NCI-H1105 treated with DMSO at 0.1 percent for 48 hours (cell line): ENCODE measurements at regions not wholly inside any gene's neighbourhood (a gene's known extent, or its start where the extent isn't known, plus 50 kb on each side); places are given as distances from the start of the nearest gene placed in this dataset.

ENCODE experiments used
- DNase-seq: peaks from one replicate; lab custom pipeline; 2025; lab: John Stamatoyannopoulos, UW

DNA sequence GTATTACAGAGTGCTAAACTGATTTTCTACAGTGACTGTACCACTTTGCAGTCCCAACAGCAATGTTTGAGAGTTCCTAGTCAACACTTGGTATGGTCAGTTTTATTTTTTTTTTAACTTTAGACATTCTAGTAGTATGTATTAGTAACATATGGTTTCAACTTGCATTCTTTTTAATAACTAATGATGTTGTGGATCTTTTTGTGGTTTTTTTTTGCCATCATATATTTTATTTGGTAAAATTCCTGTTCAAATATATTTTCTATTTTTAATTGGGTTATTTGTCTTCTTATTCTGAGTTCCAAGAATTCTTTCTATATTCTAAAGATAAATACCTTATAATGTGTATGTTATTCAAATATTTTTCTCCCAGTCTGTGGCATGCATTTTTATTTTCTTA lies 189.4 kb upstream of the ECI2 start:
- no peak for DNase-seq

DNA sequence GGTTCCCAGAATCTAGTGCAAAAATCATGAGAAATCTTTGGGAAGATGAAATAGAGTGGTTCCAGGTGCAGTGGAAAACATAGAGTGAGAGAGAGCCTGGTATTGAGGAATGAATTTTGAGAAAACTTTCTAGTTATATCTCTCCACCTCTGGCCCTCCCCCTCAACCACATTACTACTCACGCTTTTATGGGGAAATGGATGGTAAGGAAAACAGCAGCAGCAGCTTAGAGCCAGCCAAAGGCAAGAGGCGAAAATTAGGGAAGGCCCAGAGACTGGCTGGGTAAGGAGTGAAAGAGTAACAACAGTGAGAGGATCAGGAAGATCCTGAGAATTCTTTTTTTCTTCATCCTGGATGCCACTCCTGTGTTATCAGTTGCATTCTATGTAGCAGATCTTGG lies 187.9 kb upstream of the ECI2 start:
- DNase-seq = no peak

DNA sequence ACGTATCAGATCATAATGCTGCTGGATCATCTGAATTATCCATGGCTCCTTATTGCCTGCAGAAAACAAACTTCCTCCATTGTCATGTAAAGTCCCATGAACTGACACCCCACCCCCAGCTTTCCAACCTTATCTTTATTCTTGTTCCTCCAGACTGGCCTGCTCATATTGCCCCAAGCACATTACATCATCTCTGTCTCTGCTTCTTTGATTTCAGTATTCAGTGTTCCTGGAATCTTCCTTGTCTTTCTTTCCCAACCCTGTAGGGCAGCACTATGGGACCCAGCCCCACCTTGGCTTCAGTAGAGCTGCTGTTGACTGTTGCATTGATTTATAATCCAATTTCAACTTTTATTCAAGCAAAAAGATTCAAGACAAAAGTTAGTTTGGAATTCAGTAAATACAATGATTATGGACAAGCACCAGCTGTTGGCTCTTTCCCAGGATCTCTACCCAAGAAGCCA lies 187.5 kb upstream of the ECI2 start:
- no peak for DNase-seq

DNA sequence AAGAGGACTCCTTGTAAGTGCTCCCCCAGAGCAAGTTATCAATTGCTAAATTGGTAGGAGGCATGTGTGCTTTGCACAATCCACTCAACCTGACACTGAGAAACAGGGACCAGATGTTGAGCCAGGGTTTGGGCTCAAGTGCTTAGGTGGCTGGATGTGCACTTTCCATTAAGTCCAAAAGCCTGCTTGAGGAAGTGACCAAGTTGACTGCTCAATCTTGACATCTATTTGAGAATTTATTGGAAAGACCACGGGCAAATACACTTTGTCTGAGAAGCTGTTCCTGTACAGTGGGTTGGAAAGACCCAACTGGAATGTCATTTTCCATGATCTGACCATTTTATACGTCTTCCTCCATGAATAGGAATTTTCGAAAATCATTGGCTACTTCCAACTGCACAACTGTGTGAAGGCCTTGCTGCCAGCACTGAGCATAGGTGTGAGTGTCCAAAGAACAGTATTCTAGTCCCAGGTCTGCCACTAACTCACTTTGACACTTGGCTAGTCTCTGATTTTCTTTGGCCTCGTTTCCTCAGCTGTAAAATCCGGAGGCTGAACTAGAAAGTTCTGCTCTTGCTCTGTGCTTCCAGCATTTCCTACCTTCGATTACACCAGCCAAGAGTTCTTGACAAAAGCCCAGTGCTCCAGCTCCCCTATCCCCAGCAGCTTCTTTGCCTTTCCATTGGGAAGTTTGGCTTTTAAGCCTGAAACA lies 186.9 kb upstream of the ECI2 start:
- DNase-seq = no peak

DNA sequence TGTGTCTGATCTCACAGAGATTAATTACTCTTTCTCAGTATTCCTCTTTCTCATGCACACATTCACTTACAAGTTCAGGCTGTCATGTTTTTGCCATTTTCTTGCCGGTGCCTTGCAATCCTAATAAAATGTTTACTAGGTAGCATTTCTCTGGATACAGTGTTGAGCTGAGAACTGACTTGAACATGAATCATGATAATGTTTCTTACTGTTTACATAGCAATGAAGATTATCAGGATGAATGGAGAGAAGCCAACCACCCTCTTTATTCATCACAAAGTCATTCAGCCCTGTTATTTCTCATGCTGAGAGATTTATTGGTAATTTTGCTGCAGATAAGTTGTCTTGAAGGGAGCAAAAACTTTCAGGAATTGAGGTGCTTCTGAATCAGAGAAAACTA lies 185.5 kb upstream of the ECI2 start:
- DNase-seq = peak; percentile 42

DNA sequence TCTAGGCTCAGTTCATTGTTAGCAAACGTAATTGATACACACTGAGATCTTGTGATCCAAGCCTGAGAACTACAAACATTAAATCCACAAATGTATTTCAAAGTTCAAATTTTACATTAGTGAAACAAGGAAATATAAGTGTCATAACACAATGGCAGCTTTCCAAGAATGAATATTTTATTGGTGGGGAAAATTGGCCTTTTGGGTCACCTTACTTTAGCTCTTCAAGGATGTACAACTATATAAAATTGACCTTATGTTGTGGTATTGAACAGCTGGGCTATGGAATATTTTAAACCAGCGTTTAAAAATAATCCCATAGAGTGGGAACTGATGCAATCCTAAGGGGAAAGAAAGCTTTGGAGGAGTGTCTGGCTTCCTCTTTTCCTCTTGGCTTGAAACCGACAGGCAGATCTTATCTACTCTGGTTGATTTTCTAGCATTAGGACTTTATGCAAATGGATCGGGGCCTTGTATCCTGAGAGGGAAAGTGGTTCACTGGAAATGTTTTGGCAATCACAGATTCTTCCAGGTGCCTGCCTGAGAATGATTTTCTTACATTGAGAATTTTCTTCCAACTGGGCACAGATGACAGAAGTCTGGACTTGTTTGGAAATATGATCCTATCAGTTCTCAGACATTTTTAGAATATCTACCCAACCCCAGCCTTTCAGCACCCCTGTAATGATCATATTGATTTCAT lies 184.8 kb upstream of the ECI2 start:
- peak; percentile 30 for DNase-seq

DNA sequence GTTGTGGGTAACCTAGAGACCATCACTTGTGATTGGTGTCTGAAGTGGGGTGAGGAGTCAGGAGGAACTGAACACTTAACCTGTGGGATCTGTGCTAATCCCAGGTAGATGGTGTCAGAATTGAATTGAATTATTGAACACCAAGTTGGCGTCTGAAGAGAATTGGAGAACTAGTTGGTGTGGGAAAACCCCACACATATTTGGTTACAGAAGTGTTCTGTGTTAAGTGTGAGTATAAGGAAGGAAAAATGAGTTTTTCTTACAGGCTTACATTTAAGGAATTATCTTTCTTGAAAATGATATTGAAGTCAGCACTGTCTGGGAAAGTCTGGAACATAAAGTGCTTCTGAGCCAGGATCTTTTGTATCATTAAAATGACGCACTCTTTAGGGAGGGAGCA lies 182.9 kb upstream of the ECI2 start:
- DNase-seq = no peak

DNA sequence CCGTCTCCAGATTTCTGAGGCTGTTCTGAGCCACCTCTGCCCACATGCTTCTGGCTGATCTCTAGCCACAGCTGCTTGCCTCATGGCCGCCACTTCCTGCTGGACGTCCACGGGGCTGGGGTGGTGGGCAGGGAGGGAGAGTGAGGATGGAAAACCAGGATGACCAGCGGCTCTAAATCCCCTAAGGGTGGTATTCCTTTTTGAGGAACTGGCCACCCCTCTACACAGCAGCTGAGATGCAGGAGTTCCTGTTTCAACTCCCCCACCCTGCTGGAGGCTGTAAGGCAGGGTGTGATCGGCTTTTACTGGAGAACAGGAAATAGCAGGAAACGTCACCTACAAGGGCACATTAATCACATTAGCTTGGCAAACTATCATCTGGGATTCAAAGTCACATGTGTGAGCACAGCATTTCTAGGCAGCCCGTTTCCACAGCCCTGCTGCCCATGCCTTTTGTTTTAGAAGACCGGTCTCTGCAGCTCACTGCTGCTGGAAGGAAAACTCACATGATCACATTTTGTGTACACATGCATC lies 181.6 kb upstream of the ECI2 start:
- DNase-seq = no peak

DNA sequence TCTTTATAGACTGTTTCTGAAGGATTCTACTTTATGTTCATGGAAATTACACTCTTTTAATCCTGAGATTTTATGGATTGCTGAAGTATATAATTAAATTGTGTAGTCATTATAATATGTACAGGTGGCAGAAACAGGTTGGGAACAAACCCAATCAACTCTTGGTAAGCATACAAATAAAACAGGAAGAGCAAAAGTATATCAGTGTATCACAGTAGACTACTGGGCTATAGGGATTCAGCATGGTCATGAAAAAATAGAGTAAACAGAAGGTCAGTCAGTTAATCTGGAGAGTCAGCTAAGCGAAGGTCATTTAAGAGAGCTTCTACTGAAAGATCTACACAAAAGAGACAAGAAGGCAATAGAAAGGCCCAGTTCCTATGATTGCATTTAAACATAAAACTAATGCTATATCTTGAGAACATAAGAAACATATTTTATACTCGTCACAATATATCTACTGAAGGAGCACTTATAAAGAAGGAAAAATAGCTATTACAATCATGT lies 178.9 kb upstream of the ECI2 start:
- no peak for DNase-seq

DNA sequence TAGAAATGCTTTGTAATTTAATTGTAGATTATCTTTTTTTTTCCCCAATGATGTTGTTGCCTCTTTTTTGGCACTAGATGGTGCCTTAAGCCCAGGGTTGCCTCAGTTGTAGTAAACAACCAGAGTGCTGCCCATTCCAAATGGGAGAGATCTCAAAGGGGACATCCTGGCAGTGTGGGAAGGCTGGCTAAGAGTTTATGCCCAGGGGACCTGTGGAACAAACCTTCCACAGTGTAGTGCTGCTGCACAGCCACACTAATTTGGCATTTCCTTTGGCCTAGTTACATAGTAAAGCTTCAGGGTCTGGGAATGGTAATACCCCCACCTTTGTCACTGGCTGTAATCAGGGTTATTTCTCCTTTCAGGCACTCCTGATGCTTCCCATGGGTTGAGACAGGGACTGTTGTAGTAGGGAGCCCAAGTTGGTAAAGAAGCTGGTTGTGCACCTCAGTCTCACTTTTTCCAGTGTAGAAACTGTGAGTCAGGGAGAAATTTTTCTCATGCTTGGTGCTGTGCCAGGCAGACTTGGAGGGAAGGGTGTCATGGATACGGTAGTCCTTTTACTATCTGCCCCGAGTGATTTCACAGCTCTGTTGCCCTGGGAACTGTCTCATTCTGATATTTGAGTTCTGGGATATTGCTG lies 177.8 kb upstream of the ECI2 start:
- DNase-seq = peak; percentile 3

DNA sequence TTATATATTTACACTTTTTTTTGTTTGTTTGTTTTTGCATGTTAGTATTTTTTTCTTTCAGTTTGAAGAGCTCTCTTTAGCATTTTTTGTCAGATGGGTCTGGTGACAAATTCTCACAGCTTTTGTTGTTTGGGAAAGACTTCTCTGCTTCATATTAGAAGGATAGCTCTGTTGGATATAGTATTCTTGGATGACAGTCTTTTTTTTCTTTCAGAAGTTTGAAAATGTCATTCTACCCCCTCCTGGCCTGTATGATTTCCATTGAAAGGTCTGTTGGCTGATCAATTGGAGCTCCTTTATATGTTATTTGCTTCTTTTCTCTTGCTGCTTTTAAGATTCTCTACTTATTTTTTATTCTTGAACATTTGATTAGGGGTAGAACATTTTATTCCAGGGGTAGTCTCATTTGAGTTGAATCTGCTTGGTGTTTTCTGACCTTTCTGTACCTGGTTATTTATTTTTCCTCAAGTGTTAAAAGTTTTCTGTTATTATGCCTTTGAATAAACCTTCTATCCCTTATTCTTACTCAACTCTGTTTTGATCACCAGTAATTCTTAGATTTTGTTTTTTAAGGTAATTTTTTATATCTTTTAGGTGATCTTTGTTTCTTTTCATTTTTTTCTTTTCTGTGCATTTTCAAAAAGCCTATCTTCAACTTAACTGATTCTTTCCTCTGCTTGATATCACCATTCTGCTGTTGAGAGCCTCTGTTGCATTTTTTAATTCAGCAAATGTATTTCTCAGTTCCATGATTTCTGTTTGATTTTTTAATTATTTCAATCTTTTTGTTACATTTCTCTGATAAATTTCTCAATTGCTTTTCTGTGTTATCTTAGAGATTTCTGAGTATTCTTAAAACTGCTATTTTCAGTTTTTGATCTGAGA lies 176.8 kb upstream of the ECI2 start:
- DNase-seq = no peak

DNA sequence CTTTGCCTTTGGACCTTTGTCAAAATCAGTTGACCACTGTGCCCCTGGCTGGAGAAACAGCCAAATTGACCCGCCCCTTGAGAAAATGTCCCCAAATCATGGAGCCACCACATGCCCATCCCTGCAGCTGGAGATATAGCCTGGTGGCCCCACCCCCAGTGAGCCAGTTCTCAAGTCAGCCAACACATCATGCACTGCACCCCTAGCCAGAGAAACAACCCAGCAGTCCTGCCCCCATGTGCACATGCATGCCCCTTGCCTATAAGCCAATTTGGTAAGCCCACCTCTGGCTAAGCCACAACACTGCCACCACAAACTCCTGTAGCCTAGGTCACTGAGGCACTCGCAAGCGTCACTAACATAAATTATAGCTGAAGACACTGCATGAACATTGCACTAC lies 174.2 kb upstream of the ECI2 start:
- DNase-seq = no peak

DNA sequence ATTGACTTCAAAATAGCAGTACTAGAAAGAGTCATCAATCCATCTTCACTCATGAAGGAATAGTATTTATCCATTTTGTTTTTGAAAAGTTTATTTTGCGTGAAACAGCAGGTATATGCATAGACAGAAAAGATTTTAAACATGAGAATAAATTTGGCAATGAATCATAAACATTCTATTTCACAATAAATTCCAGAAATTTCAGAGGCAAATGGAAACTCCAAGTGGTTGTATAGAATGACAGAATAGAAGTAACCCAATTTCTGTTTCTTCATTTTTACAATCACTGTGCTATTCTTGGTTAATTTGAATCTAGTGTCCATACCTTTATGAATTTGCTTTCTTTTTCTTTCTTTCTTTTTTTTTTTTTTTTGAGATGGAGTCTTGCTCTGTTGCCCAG lies 173.0 kb upstream of the ECI2 start:
- no peak for DNase-seq

DNA sequence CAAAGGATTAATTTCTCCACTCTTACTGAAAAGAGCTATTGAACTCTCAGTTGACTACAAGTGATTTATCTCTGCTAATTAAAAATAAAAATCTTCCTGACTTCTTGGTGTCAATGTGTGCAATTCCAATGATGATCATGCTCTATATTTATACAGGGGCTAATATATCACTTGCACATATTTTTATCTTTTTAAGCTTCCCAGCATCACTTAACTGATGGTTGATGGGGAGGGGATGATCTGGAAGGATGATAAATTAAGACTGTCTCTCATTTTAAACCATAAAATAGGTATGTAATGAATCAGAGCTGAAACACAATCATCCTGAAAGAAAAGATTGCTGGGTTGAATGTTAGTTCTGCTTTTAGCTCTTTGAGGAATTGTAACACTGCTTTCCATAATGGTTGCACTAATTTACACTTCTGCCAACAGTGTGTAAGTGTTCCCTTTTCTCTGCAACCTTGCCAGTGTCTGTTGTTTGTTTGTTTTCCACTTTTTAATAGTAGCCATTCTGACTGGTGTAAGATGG lies 169.6 kb upstream of the ECI2 start:
- DNase-seq = no peak

DNA sequence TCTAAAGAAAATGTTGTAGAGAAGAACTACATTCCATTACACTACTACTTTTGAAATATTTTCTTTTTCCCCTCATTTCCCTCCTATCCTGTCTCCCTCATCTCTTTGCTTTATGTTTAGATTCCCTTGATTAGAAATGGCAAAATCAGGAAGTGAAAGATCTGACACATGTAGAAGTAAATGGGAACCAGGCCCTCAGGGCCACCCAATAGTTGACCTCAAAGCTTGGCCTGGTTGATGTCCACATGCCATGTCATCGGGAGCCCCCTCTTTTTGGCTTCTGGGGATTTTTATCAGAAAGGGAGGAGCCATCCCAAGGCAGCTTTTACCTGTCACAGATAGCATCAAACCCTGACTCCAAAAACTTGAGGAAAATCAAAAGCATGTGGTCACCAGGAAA lies 168.3 kb upstream of the ECI2 start:
- no peak for DNase-seq

DNA sequence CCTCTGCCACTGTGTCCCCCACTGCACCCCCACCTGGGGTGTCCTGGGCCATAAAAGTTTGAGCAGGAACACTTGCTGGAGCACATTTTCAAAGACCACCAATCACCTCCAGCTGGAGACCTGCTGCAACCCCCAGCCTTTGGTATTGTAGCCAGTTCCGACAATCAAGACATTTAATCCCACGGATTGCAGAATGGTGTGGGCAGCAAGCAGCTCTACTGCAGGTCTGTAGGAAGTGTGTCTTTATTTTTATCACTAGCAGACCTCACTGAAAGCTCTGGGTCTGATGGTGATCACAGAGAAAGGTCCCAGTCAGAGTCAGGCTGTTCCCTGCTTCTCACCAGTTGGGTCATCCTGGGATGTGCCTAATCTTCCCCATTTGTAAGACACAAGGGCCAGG lies 167.1 kb upstream of the ECI2 start:
- no peak for DNase-seq

DNA sequence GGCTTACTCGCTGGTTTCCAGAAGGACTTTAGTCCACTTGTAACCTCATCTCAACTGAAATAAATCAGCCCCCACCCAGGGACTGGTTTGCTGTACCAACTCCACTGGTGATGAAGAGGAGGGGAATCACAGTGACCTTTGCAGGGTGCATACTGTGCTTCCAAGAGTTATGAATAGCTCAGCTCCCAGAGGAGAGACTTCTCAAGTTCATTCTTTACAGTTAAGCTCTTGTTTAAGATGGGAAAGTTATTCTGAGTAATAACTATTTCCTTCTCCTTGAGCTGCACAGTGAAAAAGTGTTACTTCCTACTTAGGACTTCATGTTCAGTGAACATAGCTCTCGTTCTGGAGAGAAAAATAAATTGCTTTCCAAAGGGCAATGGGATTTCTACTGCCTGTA lies 166.5 kb upstream of the ECI2 start:
- DNase-seq = no peak

DNA sequence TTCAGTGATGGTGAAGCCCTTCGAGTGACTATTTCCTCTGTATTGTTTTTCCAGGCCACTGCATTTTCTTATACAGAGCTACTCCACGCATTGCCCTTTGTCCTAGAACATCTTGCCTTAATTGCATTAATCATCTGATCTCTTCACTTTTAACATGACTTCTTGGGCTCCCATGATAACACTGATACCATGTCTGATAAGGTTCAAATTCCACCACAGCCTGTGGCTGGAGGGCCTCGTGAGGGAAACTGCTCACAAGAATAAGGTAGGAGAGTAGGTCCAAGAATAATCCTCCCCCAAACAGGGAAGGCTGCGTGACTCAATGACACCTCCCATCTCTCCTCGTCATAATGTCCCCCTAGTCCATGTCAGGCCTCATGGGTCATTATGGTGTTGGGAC lies 165.5 kb upstream of the ECI2 start:
- no peak for DNase-seq

DNA sequence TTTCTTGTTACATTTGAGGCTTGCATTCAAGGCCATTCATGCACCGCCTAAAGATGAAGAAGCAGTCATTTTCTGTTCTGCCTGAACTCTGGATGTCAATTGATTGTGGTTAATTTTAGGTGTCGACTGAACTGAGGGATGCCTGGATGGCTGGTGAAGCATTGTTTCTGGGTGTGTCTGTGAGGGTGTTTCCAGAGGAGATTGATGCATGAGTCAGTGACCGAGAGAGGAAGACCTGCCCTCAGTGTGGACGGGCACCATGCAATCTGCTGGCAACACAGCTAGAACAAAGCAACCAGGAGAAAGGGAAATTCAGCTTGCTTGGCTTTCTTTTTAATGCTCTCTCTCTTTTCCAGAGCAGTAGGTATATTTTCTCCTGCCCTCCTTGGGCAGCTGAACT lies 164.1 kb upstream of the ECI2 start:
- DNase-seq = no peak

DNA sequence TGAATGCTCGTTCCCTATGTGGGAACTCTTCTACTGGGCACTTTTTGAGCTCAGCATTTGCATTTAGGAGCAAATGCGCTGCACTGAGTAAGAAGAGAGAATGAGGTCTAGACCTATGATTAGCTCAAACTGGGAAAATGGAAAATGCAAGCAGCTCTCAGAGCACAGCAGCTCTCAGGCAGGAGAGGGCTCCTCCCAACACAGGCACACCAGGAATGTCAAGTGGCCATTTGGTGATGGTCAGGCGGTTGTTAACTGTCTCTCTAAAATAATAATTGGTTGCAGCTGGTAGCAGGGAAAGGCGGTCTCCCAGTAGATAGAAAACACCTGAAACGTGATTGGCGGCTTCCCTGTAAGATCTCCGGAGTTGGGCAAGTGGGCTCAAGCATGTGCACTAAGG lies 162.0 kb upstream of the ECI2 start:
- DNase-seq = peak; percentile 16

DNA sequence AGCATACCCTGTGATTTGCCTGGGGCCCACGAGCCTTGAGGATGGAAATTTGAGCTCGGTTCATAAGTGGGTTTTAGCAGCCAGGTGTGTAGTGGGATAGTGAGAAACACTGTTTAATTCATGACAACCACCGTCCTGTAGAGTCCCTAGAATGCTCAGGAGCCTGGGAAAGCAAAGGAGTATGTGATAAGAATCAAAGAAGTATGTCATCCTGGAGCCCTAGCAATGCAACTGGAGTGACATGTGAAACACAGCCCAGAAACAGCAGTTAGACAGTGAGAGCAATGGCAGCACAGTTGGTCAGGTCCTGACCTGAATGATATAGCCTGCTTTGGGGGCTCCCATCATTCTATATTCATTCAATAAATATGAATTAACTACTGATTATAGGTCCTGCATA lies 161.2 kb upstream of the ECI2 start:
- no peak for DNase-seq

DNA sequence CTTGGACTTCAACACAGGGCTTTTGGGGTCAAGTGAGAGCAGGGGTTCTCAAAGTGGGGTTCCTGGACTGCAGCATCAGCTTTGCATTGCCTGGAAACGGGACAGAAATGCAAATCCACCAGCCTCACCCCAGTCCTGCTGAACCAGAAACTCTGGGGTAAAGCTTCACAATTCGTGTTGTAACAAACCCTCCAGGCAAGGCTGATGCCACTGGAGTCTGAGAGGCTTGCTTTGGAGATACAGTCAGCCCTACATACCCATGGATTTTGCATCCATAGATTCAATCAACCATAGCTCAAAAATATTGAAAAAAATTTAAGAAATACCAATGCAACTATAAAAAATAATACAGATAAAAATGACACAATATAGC lies 160.4 kb upstream of the ECI2 start:
- no peak for DNase-seq
